Liver (tissue), 8 donors: ENCODE measurements at regions not wholly inside any gene's neighbourhood (a gene's known extent, or its start where the extent isn't known, plus 50 kb on each side); places are given as distances from the start of the nearest gene placed in this dataset.

ENCODE experiments used
- DNase-seq: peaks from one replicate; pipeline ENCODE4 v3.0.0-alpha.2; 2017; ENCODE audit warnings: low spot score
- H3K27ac ChIP-seq, 2 donors: one replicate each; pipeline ENCODE4 v1.7.0; 2013; ENCODE audit warnings: inconsistent platforms in 2 of 2, low read length in 2 of 2, control low read depth in 1 of 2, low read depth in 1 of 2, mild to moderate bottlenecking in 1 of 2
- H3K27me3 ChIP-seq, 4 donors: one replicate each; pipeline versions ENCODE4 v1.6.1 to v1.7.0; 2013; ENCODE audit warnings: low read length in 3 of 4, inconsistent platforms in 1 of 4, mild to moderate bottlenecking in 1 of 4, moderate library complexity in 1 of 4; ENCODE audit not compliant: control insufficient read depth in 4 of 4, insufficient read depth in 4 of 4
- H3K36me3 ChIP-seq, 4 donors: one replicate each; pipeline versions ENCODE4 v1.6.1 to v1.7.0; 2013; ENCODE audit warnings: low read length in 3 of 4, mild to moderate bottlenecking in 3 of 4, low read depth in 1 of 4, moderate library complexity in 1 of 4; ENCODE audit not compliant: control insufficient read depth in 4 of 4, insufficient read depth in 3 of 4
- H3K4me1 ChIP-seq, 4 donors: one replicate each; pipeline versions ENCODE4 v1.6.1 to v1.7.0; 2013; ENCODE audit warnings: low read length in 3 of 4, mild to moderate bottlenecking in 3 of 4, moderate library complexity in 1 of 4; ENCODE audit not compliant: control insufficient read depth in 4 of 4, insufficient read depth in 4 of 4
- H3K4me3 ChIP-seq, 3 donors: one replicate each; pipeline versions ENCODE4 v1.6.1 to v1.7.0; 2013; ENCODE audit warnings: low read length in 3 of 3, control low read depth in 1 of 3, low read depth in 1 of 3, mild to moderate bottlenecking in 1 of 3
- H3K9ac ChIP-seq, 2 donors: one replicate each; pipeline ENCODE4 v1.7.0; 2013; ENCODE audit warnings: low read length in 2 of 2, mild to moderate bottlenecking in 2 of 2, moderate library complexity in 2 of 2, control low read depth in 1 of 2, low read depth in 1 of 2
- H3K9me3 ChIP-seq, 4 donors: one replicate each; pipeline versions ENCODE4 v1.6.1 to v1.7.0; 2013; ENCODE audit warnings: low read length in 3 of 4; ENCODE audit not compliant: control insufficient read depth in 4 of 4
- EGR1 ChIP-seq, 2 donors: IDR thresholded peaks; 2 replicates each; pipeline ENCODE4 v1.6.1; 2016 to 2018; ENCODE audit warnings: antibody characterized with exemption in 2 of 2, low read depth in 2 of 2
- FOXA2 ChIP-seq: IDR thresholded peaks from 2 replicates; pipeline ENCODE4 v1.6.1; 2016; ENCODE audit warnings: antibody characterized with exemption
- GABPA ChIP-seq, 2 donors: IDR thresholded peaks in 1 of 2; conservative IDR thresholded peaks in 1 of 2; 2 replicates each; pipeline ENCODE4 v1.6.1; 2016; ENCODE audit warnings: antibody characterized with exemption in 2 of 2, mild to moderate bottlenecking in 1 of 2, moderate library complexity in 1 of 2
- HNF4A ChIP-seq, 2 donors: conservative IDR thresholded peaks; 2 replicates each; pipeline ENCODE4 v1.6.1; 2016; ENCODE audit warnings: antibody characterized with exemption in 2 of 2, mild to moderate bottlenecking in 2 of 2
- HNF4G ChIP-seq: IDR thresholded peaks from 2 replicates; pipeline ENCODE4 v1.6.1; 2016; ENCODE audit warnings: antibody characterized with exemption
- JUND ChIP-seq, 2 donors: IDR thresholded peaks; 2 replicates each; pipeline ENCODE4 v1.6.1; 2016; ENCODE audit warnings: antibody characterized with exemption in 2 of 2
- NR2F2 ChIP-seq: IDR thresholded peaks from 2 replicates; pipeline ENCODE4 v1.6.1; 2016; ENCODE audit warnings: antibody characterized with exemption
- RAD21 ChIP-seq, 2 donors: IDR thresholded peaks; 2 replicates each; pipeline ENCODE4 v1.6.1; 2016; ENCODE audit warnings: antibody characterized with exemption in 2 of 2, mild to moderate bottlenecking in 2 of 2
- YY1 ChIP-seq: IDR thresholded peaks from 2 replicates; pipeline ENCODE4 v1.6.1; 2016; ENCODE audit warnings: antibody characterized with exemption, mild to moderate bottlenecking
- WGBS: extraction: QIAGEN DNeasy Blood & Tissue Kit; methylation state at CpG from one replicate; pipeline ENCODE4 v1.1.7; 2013; 5-methylcytosine and 5-hydroxymethylcytosine counted together
- TF ChIP-seq, protein P1 (sequence below): IDR thresholded peaks from 2 replicates; pipeline ENCODE4 v1.6.1; 2016; ENCODE audit warnings: antibody characterized with exemption, mild to moderate bottlenecking
- TF ChIP-seq, protein P2 (sequence below): fragments of 150-350 bp; IDR thresholded peaks from 2 replicates; pipeline ENCODE4 v1.5.1; 2017; ENCODE audit warnings: improper control_type of control experiment, low read depth, low read length; ENCODE audit not compliant: missing input control
- TF ChIP-seq, protein P3 (sequence below): IDR thresholded peaks from 2 replicates; pipeline ENCODE4 v1.6.1; 2016; ENCODE audit warnings: antibody characterized with exemption
- TF ChIP-seq, protein P4 (sequence below): IDR thresholded peaks from 2 replicates; pipeline ENCODE4 v1.6.1; 2016; ENCODE audit warnings: antibody characterized with exemption
- donor health status: healthy.
- donor health status: healthy.
- donor health status: healthy.
- donor health status: healthy.
- donor health status: healthy.

DNA sequence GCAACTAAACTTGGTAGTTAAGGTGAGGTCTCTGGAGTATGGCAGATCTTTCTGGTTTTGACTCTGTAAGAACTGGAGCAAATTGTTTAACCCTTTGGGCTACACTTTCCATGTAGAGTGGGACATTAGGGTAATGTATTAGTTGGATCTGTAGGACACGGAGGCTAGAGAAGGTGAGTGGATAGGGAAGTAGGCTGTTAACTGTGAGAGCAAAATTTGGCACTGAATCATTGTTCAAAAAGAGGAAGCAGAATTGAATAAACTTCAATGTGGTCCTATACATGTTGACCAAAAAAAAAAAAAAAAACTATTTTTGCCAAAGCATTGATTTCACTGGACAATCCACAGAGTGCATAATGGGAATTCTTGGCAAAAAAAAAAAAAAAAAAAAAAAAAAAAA, 370.2 kb upstream of the CHORDC1 start:
- Histone ChIP-seq H3K4me3 (no peak overlapping the region), H3K4me1 (no peaks in the 10 kb centered on the region), H3K36me3 (no peaks in the 10 kb centered on the region), H3K9ac (no peak overlapping the region), H3K27me3 (no peaks in the 10 kb centered on the region), H3K9me3 (no peaks in the 10 kb centered on the region), H3K27ac (no peak overlapping the region)
- WGBS = 78% methylated on average over 1 of the region's 1 CpG
- no peak for TF ChIP-seq FOXA2
- TF ChIP-seq, protein P1, sequence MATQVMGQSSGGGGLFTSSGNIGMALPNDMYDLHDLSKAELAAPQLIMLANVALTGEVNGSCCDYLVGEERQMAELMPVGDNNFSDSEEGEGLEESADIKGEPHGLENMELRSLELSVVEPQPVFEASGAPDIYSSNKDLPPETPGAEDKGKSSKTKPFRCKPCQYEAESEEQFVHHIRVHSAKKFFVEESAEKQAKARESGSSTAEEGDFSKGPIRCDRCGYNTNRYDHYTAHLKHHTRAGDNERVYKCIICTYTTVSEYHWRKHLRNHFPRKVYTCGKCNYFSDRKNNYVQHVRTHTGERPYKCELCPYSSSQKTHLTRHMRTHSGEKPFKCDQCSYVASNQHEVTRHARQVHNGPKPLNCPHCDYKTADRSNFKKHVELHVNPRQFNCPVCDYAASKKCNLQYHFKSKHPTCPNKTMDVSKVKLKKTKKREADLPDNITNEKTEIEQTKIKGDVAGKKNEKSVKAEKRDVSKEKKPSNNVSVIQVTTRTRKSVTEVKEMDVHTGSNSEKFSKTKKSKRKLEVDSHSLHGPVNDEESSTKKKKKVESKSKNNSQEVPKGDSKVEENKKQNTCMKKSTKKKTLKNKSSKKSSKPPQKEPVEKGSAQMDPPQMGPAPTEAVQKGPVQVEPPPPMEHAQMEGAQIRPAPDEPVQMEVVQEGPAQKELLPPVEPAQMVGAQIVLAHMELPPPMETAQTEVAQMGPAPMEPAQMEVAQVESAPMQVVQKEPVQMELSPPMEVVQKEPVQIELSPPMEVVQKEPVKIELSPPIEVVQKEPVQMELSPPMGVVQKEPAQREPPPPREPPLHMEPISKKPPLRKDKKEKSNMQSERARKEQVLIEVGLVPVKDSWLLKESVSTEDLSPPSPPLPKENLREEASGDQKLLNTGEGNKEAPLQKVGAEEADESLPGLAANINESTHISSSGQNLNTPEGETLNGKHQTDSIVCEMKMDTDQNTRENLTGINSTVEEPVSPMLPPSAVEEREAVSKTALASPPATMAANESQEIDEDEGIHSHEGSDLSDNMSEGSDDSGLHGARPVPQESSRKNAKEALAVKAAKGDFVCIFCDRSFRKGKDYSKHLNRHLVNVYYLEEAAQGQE = no peak
- TF ChIP-seq, protein P2, sequence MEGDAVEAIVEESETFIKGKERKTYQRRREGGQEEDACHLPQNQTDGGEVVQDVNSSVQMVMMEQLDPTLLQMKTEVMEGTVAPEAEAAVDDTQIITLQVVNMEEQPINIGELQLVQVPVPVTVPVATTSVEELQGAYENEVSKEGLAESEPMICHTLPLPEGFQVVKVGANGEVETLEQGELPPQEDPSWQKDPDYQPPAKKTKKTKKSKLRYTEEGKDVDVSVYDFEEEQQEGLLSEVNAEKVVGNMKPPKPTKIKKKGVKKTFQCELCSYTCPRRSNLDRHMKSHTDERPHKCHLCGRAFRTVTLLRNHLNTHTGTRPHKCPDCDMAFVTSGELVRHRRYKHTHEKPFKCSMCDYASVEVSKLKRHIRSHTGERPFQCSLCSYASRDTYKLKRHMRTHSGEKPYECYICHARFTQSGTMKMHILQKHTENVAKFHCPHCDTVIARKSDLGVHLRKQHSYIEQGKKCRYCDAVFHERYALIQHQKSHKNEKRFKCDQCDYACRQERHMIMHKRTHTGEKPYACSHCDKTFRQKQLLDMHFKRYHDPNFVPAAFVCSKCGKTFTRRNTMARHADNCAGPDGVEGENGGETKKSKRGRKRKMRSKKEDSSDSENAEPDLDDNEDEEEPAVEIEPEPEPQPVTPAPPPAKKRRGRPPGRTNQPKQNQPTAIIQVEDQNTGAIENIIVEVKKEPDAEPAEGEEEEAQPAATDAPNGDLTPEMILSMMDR = no peak
- TF ChIP-seq NR2F2 = no peak
- TF ChIP-seq HNF4G = no peak
- no peak for TF ChIP-seq HNF4A (conservative IDR thresholded peaks at IDR 0.05)
- no peak for TF ChIP-seq YY1
- TF ChIP-seq GABPA (IDR thresholded peaks at IDR 0.05 in 1 of 2, conservative IDR thresholded peaks at IDR 0.05 in 1 of 2) = no peak
- DNase-seq = no peak

DNA sequence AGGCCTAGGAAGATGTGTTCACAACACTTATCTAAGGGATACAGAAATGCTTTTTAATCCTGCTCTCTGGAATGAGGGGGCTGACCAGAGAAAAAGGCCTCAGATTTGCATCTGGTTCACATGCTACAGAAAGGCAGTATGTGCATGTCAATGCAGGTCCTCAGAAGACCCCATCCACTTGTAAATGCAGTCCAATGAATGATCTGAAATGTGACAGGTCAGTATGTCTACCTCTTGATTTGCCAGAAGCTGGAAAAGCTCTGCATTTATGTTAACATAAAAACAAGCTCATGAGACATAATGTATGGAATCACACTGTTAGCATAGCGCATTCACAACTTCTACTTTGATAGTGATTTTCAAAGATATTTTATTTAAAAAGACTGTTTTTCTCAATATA, 367.4 kb upstream of the CHORDC1 start:
- H3K27ac ChIP-seq = no peak overlapping the region
- no peak overlapping the region for H3K4me3 ChIP-seq
- TF ChIP-seq, protein P3, sequence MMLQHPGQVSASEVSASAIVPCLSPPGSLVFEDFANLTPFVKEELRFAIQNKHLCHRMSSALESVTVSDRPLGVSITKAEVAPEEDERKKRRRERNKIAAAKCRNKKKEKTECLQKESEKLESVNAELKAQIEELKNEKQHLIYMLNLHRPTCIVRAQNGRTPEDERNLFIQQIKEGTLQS = no peak
- TF ChIP-seq, protein P2 = no peak
- TF ChIP-seq EGR1 (IDR thresholded peaks at IDR 0.05; ENCODE audit: low read depth in 2 of 2) (no peak), GABPA (IDR thresholded peaks at IDR 0.05 in 1 of 2, conservative IDR thresholded peaks at IDR 0.05 in 1 of 2) (no peak), HNF4A (conservative IDR thresholded peaks at IDR 0.05) (no peak), RAD21 (IDR thresholded peaks at IDR 0.05) (no peak), JUND (IDR thresholded peaks at IDR 0.05) (no peak)
- TF ChIP-seq, protein P4, sequence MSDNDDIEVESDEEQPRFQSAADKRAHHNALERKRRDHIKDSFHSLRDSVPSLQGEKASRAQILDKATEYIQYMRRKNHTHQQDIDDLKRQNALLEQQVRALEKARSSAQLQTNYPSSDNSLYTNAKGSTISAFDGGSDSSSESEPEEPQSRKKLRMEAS = no peak
- H3K36me3 ChIP-seq = no peaks in the 10 kb centered on the region
- DNase-seq = no peak
- H3K9ac ChIP-seq = no peak overlapping the region
- 98% methylated on average over 1 of the region's 1 CpG for WGBS
- H3K9me3 ChIP-seq = no peaks in the 10 kb centered on the region
- H3K27me3 ChIP-seq = no peaks in the 10 kb centered on the region
- H3K4me1 ChIP-seq = no peaks in the 10 kb centered on the region
